SK-MEL-5 (cell line): ENCODE measurements at regions not wholly inside any gene's neighbourhood (a gene's known extent, or its start where the extent isn't known, plus 50 kb on each side); places are given as distances from the start of the nearest gene placed in this dataset.
"Not testable (repeated sequence)": the region's sequence is repeated elsewhere in the genome, so short reads cannot be mapped to it uniquely, and the experiment has no call there.

Source experiments
- DNase-seq: peaks from one replicate; pipeline ENCODE4 v3.0.0-alpha.2; 2016; ENCODE audit warnings: low read depth, low spot score
- in situ Hi-C: cut with HindIII; loops from 2 replicates; pipeline ENCODE4 v1.10.0; 2016; ENCODE audit warnings: low sequenced_read_pairs, high pct_unique_total_duplicates, low pct_unique_long_range_greater_than_20kb

DNA sequence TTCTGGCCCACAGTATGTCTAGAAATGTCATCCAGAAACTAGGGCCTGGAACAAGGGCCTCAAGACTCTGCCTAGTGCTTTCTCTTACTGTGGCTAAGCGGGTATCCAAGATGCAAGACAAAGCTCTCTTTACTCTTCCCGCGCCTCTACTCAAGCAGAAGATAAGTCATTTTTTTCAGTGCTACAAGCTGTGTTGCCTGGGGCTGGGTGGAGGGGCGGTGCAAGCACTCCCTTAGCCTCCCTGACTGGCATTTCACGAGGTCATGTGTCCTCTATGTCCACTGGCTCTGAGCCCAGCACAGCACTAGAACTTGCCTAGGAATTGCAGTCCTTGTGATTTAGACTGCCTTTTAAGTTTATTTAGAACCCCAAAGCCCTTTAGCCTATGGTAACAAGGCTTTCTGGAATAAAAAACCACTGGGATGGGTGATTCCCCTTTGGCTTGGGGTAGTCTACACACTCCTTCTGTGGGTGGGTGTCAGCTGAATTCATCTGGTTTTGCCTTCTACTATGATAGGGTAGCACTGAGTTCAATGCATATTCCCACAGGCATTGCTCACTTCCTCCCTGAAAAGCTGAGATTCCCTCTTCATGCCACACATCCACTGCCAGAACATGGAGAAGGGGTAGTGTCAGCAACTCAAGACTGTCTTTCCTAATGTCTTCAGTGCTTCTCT, 371.8 kb upstream of the KCND2 start:
- peak; percentile 89 for DNase-seq
- in situ Hi-C loops: no loop called here

DNA sequence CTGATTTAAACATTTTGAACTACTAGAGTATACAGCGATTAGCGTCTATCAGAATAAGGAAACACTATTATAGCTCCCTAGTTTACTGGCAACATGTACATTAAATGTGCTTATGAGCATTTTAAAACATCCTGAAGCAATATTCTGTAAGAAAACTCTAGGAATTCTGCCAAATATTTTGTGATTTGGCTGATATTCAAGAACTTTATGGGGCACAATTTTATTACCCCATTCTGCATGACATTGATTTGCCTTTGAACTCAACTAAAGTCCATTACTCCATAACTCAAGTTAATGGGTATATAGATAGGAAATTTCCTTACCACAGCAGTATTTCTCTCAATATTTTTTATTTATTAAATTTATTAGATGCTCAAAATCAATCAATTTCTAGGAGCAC, 369.9 kb upstream of the KCND2 start:
- in situ Hi-C loops: no loop called here
- DNase-seq: no peak

DNA sequence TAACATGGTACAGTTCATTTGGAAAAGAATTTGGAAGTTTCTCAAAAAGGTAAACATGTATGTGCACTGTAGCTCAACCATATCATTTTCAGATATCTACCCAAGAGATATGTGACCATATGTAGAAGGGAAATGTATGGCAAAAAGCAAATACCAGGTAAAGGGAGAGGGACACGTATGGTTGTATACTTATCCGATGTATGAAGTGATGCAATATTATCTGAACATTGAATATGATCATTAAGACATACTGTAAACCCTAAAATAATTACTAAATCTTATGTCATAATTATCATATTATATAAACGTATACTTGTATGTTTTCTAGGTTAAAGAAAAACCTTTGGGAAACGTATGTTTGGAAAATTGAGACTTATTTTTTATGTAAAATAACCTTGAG, 367.5 kb upstream of the KCND2 start:
- in situ Hi-C loops: no loop called here
- no peak for DNase-seq

DNA sequence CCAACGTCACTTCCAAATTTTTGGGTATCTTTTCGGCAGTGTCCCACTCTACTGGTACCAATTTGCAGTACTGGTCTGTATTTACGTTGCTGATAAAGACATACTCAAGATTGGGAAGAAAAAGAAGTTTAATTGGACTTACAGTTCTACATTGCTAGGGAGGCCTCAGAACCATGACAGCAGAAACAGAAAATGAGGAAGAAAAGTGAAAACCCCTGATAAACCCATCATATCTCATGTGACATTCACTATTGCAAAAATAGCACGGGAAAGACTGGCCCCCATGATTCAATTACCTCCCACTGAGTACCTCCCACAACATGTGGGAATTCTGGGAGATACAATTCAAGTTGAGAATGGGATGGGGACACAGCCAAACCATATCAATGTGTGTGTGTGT, 364.0 kb upstream of the KCND2 start:
- DNase-seq: no peak

DNA sequence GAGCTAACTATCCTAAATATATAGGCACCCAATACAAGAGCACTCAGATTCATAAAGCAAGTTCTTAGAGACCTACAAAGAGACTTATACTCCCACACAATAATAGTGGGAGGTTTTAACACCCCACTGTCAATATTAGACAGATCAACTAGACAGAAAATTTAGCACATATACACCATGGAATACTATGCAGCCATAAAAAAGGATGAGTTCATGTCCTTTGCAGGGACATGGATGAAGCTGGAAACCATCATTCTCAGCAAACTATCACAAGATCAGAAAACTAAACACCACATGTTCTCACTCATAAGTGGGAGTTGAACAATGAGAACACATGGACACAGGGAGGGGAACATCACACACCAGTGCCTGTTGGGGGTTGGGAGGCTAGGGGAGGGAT, 358.9 kb upstream of the KCND2 start:
- DNase-seq, in situ Hi-C loops: not testable (repeated sequence)

More for the DNA sequence above, 364.0 kb upstream of the KCND2 start:
- in situ Hi-C loops: no loop called here

DNA sequence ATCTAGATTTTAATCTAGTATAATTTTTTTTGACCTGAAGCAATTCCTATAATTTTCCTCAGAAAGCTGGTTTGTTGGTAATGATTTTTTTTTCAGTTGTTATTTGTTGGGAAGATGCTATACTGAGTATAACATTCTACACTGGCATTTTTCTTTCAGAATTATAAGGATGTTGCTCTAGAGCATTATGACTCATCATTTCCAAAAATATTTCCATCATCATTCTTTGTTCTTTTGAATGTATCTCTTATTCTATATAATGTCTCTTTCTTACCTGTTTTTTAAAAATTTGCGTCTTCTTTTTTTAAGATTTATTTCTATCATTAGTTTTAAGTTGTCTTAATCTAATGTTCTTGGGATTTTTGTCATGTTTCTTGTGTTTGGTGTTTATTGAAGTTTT, 356.5 kb upstream of the KCND2 start:
- DNase-seq: no peak
- in situ Hi-C loops: no loop called here

DNA sequence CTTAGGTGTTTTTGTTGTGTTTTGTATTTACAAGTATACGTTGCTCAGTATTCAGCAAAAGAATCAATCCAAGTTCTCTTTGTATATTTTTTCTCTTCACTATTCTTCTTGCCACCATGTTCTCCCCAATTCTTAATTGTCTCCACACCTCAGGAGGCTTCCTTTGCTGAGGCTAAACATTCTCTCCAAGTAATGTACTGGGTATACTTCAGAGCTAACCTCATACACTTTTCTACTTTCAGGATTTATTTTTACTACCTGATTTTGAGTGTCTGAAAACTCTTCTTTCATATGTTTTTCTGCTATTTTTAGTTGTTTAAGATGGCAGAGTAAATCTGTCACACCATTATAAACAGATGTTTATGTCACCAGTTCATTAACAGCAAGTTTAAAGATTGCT, 354.8 kb upstream of the KCND2 start:
- in situ Hi-C loops: no loop called here
- DNase-seq: no peak

DNA sequence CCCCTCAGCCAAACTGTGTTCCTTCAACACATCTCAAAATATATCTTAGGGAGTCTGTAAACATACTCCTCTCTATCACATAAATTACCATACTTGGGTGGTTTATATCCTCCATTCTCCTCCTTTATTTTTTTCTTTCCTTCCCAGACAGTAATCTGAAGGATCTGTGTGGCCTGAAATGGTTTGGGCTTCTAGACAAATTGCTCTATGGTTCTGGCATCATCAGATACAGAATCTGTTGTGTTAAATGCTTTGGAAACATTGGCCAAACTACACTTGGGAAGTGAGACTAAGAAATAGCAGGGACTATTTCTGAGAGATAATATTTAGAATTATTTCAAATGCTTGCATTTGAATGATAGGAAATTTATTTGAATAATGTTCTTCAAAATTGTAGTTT, 353.0 kb upstream of the KCND2 start:
- in situ Hi-C loops: no loop called here
- DNase-seq: no peak

DNA sequence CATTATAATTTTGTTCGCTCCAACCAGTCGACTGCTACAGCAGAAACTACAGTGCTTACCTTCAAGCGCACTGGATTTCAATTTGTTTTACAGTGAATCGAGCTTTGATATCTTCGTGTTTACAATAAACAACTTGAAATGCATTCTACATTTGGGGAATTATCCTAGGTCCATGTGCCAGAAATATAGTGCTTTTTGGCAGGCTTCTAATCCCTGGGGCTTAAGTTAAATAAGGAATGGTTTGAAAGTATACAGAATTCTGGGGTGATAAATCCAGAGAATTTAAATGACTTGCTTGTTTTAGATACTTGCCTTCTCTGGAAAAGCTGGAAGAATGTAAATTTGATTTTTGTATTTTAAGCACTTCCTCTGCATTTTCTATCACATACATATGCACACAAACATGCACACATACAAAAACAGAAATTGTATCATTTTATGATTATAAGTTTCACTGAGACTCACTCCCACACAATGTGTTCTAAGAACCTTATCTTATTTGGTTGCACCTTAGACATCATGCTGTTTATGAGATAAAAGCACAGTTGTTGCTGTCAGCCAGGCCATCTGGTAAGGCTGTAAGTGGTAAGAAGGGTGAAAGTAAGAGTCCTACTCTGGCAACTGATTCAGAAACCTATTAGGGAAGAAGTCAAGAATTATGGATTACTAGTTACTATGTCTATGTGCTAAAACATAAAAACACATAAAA, 347.2 kb upstream of the KCND2 start:
- no peak for DNase-seq
- in situ Hi-C loops: no loop called here

DNA sequence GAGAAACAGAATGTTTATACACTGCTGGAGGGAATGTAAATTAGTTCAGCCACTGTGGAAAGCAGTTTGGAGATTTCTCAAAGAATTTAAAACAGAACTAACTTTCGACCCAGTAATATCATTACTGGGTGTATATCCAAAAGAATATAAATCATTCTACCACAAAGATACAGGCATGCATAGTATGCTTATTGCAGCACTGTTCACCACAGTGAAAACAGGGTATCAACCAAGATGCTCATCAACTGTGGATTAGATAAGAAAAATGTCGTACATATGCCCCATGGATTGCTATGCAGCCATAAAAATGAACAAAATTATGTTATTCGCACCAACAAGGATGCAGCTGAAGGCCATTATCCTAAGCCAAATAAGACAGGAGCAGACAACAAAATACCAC, 343.1 kb upstream of the KCND2 start:
- no peak for DNase-seq
- in situ Hi-C loops: no loop called here

DNA sequence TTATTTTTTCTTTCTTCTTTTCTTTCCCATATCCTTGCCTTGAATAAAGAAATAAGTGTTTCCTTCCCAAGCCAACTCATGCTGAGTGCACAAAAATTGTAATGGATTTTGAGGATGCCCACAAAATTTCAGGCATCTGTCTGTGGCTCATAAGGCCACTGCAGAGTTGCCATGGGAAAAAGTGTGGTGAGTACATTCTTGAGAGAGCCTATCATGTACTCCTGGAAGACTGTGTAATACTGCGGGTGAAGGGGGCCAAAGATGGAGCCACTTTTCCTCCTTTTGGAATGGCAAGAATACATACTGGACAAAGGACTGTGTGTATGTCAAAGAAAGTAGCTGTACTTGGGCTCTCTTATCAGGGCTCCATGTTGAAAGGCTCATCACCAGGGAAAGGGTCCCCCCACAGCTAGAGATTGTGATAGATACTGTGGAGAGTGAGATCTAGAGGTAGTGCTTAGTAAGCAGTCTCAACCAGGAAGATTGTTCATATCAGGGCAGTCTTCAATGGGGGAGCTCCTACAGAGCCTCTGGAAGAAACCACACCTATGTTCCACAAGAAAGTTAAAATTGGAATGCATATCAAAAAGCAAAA, 341.6 kb upstream of the KCND2 start:
- in situ Hi-C loops: no loop called here

DNA sequence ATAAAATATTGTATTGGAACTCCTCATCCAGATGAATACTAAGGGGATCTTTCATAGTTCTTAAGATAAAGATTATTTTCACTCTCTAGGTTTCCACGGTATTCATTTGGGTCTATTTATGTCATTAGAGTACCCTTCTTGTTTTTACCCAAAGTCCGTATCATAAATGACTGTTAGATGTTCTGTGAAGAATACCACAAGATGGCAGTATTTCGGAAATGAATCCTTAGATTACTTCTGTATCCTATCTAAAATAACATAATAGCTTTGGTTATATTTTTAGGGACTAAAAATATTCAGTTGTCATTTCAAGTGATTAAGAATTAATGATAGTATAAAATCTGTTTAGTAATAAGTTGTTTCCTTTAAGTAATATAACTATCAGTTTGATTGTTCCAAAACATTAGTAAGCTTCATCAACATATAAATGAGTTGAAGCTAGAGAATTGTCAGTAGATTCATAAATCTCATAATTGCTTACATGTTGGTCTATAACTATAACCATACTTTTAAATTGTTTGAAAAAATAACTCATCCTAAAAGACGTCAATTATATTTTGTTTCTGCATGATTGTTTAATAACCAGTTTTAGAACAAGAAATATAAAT, 337.5 kb upstream of the KCND2 start:
- in situ Hi-C loops: no loop called here
- peak; percentile 70 for DNase-seq

More for the DNA sequence above, 341.6 kb upstream of the KCND2 start:
- no peak for DNase-seq

DNA sequence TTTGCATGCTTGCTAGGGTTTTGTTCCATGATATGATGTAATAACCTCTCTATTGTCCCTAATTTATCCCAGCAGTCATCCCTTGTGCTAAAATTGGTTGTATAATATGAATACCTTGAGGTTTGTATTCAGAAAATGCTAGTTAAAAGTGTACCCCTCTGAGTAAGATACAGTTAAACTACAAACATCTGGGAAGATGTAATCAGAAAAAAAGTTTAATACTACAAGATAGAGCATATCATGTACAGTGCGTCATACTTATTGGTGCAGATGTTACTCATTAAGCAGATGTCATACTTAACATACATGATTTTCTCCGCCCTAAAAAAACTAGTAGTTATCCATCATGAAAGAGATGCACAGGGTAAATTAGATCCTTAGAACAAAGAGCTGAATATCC, 336.1 kb upstream of the KCND2 start:
- in situ Hi-C loops: no loop called here

DNA sequence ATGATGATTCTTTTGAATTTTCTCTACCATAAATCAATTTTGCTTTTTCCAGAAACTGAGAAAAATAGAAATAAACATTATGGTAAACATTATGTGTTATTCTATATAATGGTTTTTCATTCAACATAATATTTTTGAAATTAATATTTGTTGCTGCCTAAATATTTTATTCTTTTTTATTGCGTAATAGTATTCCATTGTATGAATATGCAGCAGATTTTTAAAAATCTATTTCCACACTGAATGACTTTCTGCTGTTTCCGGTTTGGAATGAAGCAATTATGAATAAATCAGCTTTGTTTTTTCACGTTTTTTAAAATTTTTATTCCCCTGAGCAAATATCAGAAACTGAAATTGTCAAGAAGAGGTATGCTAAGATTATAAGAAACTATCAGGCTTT, 335.2 kb upstream of the KCND2 start:
- in situ Hi-C loops: no loop called here

More for the DNA sequence above, 336.1 kb upstream of the KCND2 start:
- DNase-seq: no peak

DNA sequence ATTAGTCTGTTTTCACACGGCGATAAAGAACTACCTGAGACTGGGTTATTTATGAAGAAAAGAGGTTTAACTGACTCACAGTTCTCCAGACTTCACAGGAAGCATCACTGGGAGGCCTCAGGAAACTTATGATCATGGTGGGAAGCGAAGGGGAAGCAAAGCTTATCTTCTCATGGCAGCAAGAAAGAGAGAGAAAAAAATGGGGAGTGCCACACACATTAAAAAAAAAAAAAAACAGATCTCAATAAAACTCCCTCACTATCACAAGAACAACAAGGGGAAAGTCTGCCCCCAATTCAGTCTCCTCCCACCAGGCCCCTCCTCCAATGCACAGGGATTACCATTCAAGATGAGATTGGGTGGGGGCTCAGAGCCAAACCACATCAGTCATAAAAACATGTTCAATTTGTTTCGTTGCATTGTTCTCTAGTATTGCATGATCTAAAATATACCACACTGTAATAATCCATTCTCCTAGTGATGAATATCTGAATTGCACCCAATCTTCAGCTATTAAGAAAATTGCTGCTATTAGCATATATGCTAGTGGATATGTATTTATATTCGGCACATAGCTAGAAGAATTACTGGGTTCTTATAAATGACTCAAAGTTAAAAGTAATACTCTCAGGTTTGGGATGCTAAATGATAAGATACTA, 328.9 kb upstream of the KCND2 start:
- in situ Hi-C loops: no loop called here
- DNase-seq: no peak

More for the DNA sequence above, 335.2 kb upstream of the KCND2 start:
- DNase-seq: no peak

DNA sequence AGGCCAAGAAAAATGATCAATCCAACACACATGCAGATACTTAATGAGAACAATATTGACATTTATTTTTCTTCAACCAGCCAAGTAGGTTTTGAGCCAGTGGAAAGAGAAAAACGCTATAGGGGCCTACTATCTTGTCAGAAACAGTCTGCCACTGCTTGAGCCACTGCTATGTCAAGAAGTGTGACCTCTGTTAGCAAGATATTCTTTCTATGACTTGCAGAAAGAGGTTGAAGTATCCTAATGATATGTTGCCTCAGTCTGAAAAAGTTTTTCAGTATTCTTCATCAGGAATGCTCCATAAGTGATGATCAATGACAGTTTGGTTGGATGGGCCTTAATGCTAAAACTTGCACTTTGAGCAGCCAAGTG, 328.4 kb upstream of the KCND2 start:
- no peak for DNase-seq
- in situ Hi-C loops: no loop called here

DNA sequence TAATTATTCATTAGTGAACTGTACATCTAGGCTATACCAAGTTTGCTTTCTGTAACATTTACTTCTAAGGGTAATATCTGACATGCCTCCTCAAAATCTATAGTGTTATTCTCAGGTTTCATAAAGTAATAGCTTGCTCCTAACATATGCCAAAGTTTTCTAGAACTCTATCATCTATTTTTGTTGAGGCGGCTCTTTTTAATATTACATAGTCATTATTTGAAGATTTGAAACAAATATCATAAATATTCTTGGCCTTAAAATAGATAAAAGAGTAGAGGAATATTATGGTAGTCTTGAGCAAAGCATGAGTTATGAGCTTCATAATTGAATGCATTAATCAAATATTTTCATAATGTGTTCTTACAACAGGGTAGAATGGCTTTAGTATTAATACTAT, 327.2 kb upstream of the KCND2 start:
- no peak for DNase-seq
- in situ Hi-C loops: no loop called here

DNA sequence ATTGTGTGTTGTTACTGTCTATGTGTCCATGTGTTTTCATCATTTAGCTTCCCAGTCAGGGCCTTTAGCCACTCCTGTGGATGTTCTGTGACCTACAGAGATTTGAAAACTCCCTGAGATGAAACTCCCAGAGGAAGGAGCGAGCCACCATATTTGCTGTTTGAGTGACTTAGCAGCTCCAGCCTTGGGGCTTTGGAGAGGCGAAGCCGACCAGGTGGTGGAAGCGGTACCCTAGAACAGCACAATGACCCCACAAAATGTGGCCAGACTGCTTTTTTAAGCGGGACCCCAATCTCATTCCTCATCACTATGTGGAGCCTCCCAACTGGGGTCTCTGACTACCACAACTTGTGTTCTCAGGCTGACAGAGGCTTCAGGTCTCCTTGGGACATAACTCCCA, 323.9 kb upstream of the KCND2 start:
- no peak for DNase-seq
- in situ Hi-C loops: no loop called here
